SH-SY5Y (cell line): ENCODE measurements at regions not wholly inside any gene's neighbourhood (a gene's known extent, or its start where the extent isn't known, plus 50 kb on each side); places are given as distances from the start of the nearest gene placed in this dataset.

Source experiments
- GATA2 ChIP-seq: IDR thresholded peaks from 2 replicates; pipeline ENCODE4 v1.6.1; 2011; ENCODE audit warnings: mild to moderate bottlenecking, low read depth, low read length
- GATA3 ChIP-seq: IDR thresholded peaks from 2 replicates; pipeline ENCODE4 v1.6.1; 2011; ENCODE audit warnings: low read depth, mild to moderate bottlenecking, low read length, moderate library complexity

GRCh38 chr7:98559958-98560357 lies 57.1 kb upstream of the NPTX2 start:
- no peak for TF ChIP-seq GATA3
- no peak for TF ChIP-seq GATA2
